NB4 (cell line): ENCODE measurements at regions not wholly inside any gene's neighbourhood (a gene's known extent, or its start where the extent isn't known, plus 50 kb on each side); places are given as distances from the start of the nearest gene placed in this dataset.

Experiments used
- DNase-seq: peaks from one replicate; pipeline ENCODE4 v3.0.0; 2010; ENCODE audit warnings: low read depth
- H3K4me3 ChIP-seq: one replicate; pipeline ENCODE4 v1.5.1; 2011; ENCODE audit warnings: mild to moderate bottlenecking, low read depth, low read length, moderate library complexity
- MYC ChIP-seq: IDR thresholded peaks from 2 replicates; pipeline ENCODE4 v1.6.1; 2011; ENCODE audit warnings: low read depth, low read length
- POLR2A ChIP-seq: IDR thresholded peaks from 2 replicates; pipeline ENCODE4 v1.6.1; 2011; ENCODE audit warnings: mild to moderate bottlenecking; ENCODE audit not compliant: insufficient read length; ENCODE audit errors: extremely low read depth
- TF ChIP-seq, protein P1 (sequence below): IDR thresholded peaks from 2 replicates; pipeline ENCODE4 v1.6.1; 2011; ENCODE audit warnings: low read depth, low read length
- TF ChIP-seq, protein P2 (sequence below): IDR thresholded peaks from one replicate; pipeline ENCODE4 v1.5.1; 2012; ENCODE audit warnings: low read depth, low read length

DNA sequence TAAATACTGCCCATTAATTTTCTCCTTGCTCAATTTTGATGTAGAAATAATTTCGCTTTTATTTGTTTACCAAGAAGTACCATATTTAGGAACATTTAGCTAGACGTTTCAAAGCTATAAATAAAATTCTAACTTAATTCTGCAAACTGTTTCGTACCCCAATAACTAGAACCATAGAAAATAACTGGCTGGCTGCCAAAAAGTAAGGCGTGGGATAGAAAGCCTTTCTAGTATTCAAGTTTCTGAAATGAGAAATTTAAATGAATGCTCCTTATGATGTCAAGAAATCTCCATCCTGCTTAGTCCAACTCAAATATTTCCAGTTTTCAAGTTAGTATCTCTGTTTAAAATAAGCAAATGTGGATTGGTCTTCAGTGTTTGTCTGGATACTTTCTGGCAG, 167.4 kb downstream of the FBXO8 start:
- TF ChIP-seq, protein P1, sequence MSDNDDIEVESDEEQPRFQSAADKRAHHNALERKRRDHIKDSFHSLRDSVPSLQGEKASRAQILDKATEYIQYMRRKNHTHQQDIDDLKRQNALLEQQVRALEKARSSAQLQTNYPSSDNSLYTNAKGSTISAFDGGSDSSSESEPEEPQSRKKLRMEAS: no peak
- TF ChIP-seq, protein P2, sequence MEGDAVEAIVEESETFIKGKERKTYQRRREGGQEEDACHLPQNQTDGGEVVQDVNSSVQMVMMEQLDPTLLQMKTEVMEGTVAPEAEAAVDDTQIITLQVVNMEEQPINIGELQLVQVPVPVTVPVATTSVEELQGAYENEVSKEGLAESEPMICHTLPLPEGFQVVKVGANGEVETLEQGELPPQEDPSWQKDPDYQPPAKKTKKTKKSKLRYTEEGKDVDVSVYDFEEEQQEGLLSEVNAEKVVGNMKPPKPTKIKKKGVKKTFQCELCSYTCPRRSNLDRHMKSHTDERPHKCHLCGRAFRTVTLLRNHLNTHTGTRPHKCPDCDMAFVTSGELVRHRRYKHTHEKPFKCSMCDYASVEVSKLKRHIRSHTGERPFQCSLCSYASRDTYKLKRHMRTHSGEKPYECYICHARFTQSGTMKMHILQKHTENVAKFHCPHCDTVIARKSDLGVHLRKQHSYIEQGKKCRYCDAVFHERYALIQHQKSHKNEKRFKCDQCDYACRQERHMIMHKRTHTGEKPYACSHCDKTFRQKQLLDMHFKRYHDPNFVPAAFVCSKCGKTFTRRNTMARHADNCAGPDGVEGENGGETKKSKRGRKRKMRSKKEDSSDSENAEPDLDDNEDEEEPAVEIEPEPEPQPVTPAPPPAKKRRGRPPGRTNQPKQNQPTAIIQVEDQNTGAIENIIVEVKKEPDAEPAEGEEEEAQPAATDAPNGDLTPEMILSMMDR: no peak
- TF ChIP-seq POLR2A: no peak
- no peak overlapping the region for H3K4me3 ChIP-seq
- no peak for DNase-seq

DNA sequence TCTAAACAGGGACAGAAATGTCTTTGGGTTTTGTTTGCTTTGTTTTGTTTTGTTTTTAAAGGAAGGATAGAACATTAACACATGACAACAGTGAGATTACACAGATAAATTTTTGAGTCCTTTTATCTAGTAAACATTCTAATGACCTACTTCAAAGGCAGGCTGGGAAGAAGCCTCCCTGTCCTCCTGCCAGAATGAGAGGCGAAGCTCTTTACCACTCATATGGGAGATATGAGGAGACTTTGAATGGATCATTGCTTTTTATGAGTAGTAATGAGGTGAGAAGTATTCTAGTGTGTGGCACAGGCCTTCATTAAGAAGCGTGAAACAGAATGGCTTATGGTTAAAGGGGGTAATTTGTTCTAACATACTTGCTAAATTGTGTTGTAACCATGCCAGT, 172.0 kb downstream of the FBXO8 start:
- no peak for DNase-seq
- TF ChIP-seq POLR2A: no peak
- TF ChIP-seq, protein P1: no peak
- no peak for TF ChIP-seq MYC
- TF ChIP-seq, protein P2: no peak
- H3K4me3 ChIP-seq: no peak overlapping the region

DNA sequence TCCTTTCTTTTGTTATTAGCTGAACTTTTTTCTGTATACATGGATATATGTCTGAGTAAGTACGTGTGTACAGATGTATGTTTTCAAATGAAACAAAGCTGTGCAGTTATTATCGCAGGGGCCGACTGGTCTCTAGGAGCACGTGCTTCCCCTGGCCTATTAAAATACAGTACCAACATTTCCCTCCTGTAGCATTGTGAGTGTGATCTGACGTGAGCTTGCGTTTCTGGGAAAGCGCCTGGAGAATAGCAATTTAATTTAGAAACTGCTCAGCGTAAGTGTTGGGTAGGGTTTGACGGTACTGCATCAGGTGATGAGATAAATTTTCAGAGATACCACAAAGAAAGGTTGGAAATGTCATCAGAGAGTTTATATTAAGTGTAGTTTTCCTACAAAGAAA, 173.3 kb downstream of the FBXO8 start:
- DNase-seq: no peak
- TF ChIP-seq, protein P1: no peak
- TF ChIP-seq POLR2A: no peak
- TF ChIP-seq MYC: no peak
- TF ChIP-seq, protein P2: no peak

DNA sequence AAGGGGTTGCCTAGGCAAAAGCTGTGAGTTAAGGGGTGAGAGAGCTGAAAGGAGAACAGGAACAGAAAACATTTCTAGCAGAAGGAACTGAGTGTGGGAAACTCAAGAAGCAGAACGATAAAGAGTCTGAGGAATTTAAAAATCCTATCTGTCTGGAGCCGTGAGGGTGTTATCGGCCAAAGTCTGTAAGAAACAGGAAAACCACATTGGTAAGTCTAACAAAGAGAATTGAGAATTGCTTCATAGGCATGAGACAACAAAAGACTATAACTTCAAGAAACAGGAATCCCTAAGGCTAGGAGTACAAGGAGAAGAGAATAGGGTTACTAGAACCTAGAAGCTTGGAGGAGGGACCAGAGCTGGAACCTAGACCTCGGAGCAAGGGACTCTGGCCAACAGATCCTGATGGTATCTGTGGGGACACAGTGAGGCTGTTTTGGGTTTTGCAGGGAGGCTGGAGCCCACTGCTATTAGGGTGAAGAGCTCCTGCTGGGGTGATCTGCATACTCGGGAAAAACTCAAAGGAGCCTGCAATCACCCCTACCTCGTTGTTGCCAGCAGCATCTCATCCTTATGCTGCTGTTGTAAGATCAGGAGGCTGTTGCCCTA, 175.6 kb downstream of the FBXO8 start:
- no peak for TF ChIP-seq MYC
- no peak for TF ChIP-seq POLR2A
- TF ChIP-seq, protein P1: no peak
- TF ChIP-seq, protein P2: no peak

More for the DNA sequence above, 173.3 kb downstream of the FBXO8 start:
- no peak overlapping the region for H3K4me3 ChIP-seq

DNA sequence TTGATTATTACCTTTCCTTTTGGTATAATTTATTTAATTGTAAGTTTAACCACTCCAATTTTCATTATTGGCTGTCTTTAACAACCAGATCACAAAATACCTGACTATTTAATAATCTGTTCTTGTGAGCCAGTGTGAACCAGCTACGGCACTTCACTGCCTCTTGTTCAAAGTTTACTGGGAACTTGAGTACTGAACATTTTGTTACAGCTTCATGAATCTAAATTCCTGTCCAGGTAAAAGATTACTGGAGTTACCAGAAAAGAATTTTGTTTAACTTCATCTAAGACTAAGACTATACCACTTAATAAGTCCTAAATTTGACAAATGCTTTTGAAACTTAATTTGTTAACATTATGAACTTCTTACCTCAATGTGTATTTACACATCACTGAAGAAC, 178.3 kb downstream of the FBXO8 start:
- H3K4me3 ChIP-seq: no peak overlapping the region
- DNase-seq: no peak
- TF ChIP-seq MYC: no peak
- TF ChIP-seq, protein P1: no peak
- TF ChIP-seq, protein P2: no peak
- no peak for TF ChIP-seq POLR2A

More for the DNA sequence above, 175.6 kb downstream of the FBXO8 start:
- H3K4me3 ChIP-seq: no peak overlapping the region
- DNase-seq: peak; percentile 20

DNA sequence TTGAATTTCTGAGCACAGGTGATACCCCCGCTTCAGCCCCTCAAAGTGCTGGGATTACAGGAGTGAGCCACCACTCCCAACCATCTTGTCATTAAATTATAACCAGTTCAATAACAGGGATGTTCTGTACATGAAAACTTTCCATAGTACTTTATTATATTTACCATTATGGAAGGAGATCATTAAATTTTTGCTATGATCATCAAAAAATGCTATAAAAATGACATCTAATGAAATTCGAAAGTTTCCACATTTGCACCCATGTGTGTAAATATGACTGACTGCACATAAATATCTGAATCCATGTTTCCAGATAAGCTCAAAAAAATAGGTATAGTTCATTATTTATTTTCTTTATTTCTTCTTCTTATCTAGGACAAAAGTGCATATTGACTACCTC, 182.6 kb downstream of the FBXO8 start:
- no peak for DNase-seq
- TF ChIP-seq, protein P2: no peak
- TF ChIP-seq POLR2A: no peak
- TF ChIP-seq, protein P1: no peak
- no peak for TF ChIP-seq MYC
- H3K4me3 ChIP-seq: no peak overlapping the region
